Osteoblast (primary cell): ENCODE measurements at regions not wholly inside any gene's neighbourhood (a gene's known extent, or its start where the extent isn't known, plus 50 kb on each side); places are given as distances from the start of the nearest gene placed in this dataset.

ENCODE experiments used
- DNase-seq: peaks from one replicate; pipeline ENCODE4 v3.0.0; 2011; ENCODE audit warnings: low spot score, mixed read lengths; ENCODE audit not compliant: insufficient read length; ENCODE audit errors: missing footprints
- H2AFZ ChIP-seq: 2 replicates; pipeline ENCODE4 v1.6.0; 2011; ENCODE audit warnings: mild to moderate bottlenecking, low read length
- H3K27ac ChIP-seq: 2 replicates; pipeline ENCODE4 v1.5.1; 2011; ENCODE audit warnings: mild to moderate bottlenecking, low read depth, low read length, moderate library complexity
- H3K27me3 ChIP-seq: 2 replicates; pipeline ENCODE4 v1.6.0; 2012; ENCODE audit warnings: mild to moderate bottlenecking, control low read depth, inconsistent platforms, low read length, moderate library complexity; ENCODE audit not compliant: insufficient read depth
- H3K36me3 ChIP-seq: 2 replicates; pipeline ENCODE4 v1.5.1; 2011; ENCODE audit warnings: mild to moderate bottlenecking, low read length, control low read depth, moderate library complexity; ENCODE audit not compliant: insufficient read depth
- H3K4me1 ChIP-seq: 2 replicates; pipeline ENCODE4 v1.5.1; 2011; ENCODE audit warnings: mild to moderate bottlenecking, low read length, control low read depth, moderate library complexity; ENCODE audit not compliant: insufficient read depth
- H3K4me2 ChIP-seq: 2 replicates; pipeline ENCODE4 v1.6.0; 2011; ENCODE audit warnings: mild to moderate bottlenecking, low read length; ENCODE audit not compliant: insufficient read depth
- H3K4me3 ChIP-seq: fragments of 200-600 bp; sonication (generic); 3 replicates; pipeline ENCODE4 v1.5.1; 2012; ENCODE audit warnings: mild to moderate bottlenecking, low read length, inconsistent platforms; ENCODE audit not compliant: insufficient read depth
- H3K79me2 ChIP-seq: 2 replicates; pipeline ENCODE4 v1.6.0; 2012; ENCODE audit warnings: mild to moderate bottlenecking, low read length, control low read depth, inconsistent platforms; ENCODE audit not compliant: insufficient read depth
- H3K9me3 ChIP-seq: 2 replicates; pipeline ENCODE4 v1.5.1; 2011; ENCODE audit warnings: low read depth, low read length, control low read depth
- H4K20me1 ChIP-seq: 2 replicates; pipeline ENCODE4 v1.6.0; 2012; ENCODE audit warnings: mild to moderate bottlenecking, low read length, control low read depth; ENCODE audit not compliant: insufficient read depth
- CTCF ChIP-seq: IDR thresholded peaks from 2 replicates; pipeline ENCODE4 v1.5.1; 2011; ENCODE audit warnings: mild to moderate bottlenecking, low read depth, low read length, moderate library complexity; ENCODE audit errors: extremely low read depth

GRCh38 chr1:72936151-72936740, 653.9 kb upstream of the NEGR1 start:
- Histone ChIP-seq H3K4me1 (no peaks in the 10 kb centered on the region), H3K79me2 (no peaks in the 10 kb centered on the region), H2AFZ (no peak overlapping the region), H3K4me2 (no peak overlapping the region), H3K27me3 (no peaks in the 10 kb centered on the region), H4K20me1 (no peaks in the 10 kb centered on the region), H3K9me3 (no peaks in the 10 kb centered on the region), H3K36me3 (no peaks in the 10 kb centered on the region), H3K4me3 (no peak overlapping the region), H3K27ac (no peak overlapping the region)
- no peak for DNase-seq
- TF ChIP-seq CTCF, result no peak

GRCh38 chr1:72932025-72932424, 649.7 kb upstream of the NEGR1 start:
- Histone ChIP-seq H3K27ac (no peak overlapping the region), H3K4me2 (no peak overlapping the region), H3K27me3 (no peaks in the 10 kb centered on the region), H3K79me2 (no peaks in the 10 kb centered on the region), H4K20me1 (no peaks in the 10 kb centered on the region), H3K4me3 (no peak overlapping the region), H2AFZ (no peak overlapping the region), H3K36me3 (no peaks in the 10 kb centered on the region), H3K9me3 (no peaks in the 10 kb centered on the region), H3K4me1 (no peaks in the 10 kb centered on the region)
- no peak for TF ChIP-seq CTCF
- no peak for DNase-seq

GRCh38 chr1:72930528-72930927, 648.2 kb upstream of the NEGR1 start:
- Histone ChIP-seq H3K4me3 (no peak overlapping the region), H3K36me3 (no peaks in the 10 kb centered on the region), H3K4me2 (no peak overlapping the region), H3K9me3 (no peaks in the 10 kb centered on the region), H3K27ac (no peak overlapping the region), H2AFZ (no peak overlapping the region), H3K79me2 (no peaks in the 10 kb centered on the region), H3K4me1 (no peaks in the 10 kb centered on the region), H3K27me3 (no peaks in the 10 kb centered on the region), H4K20me1 (no peaks in the 10 kb centered on the region)
- DNase-seq, result no peak
- TF ChIP-seq CTCF, result no peak

GRCh38 chr1:72918940-72919339, 636.6 kb upstream of the NEGR1 start:
- DNase-seq, result no peak
- Histone ChIP-seq H3K79me2 (no peaks in the 10 kb centered on the region), H2AFZ (no peak overlapping the region), H4K20me1 (no peaks in the 10 kb centered on the region), H3K27me3 (no peaks in the 10 kb centered on the region), H3K4me2 (no peak overlapping the region), H3K36me3 (no peaks in the 10 kb centered on the region), H3K4me3 (no peak overlapping the region), H3K9me3 (no peaks in the 10 kb centered on the region), H3K4me1 (no peaks in the 10 kb centered on the region), H3K27ac (no peak overlapping the region)
- TF ChIP-seq CTCF, result no peak
